GM06990 (cell line): ENCODE measurements at regions not wholly inside any gene's neighbourhood (a gene's known extent, or its start where the extent isn't known, plus 50 kb on each side); places are given as distances from the start of the nearest gene placed in this dataset.
"Not testable (repeated sequence)": the region's sequence is repeated elsewhere in the genome, so short reads cannot be mapped to it uniquely, and the experiment has no call there.

Experiments used
- DNase-seq: peaks from one replicate; pipeline ENCODE4 v3.0.0-alpha.2; 2011; ENCODE audit not compliant: insufficient read length; ENCODE audit errors: extremely low read depth
- H3K27me3 ChIP-seq: replicated peaks from 2 replicates; pipeline ENCODE4 v1.6.0; 2011; ENCODE audit warnings: low read length; ENCODE audit not compliant: control insufficient read depth, insufficient read depth
- H3K36me3 ChIP-seq: 2 replicates; pipeline ENCODE4 v1.5.1; 2011; ENCODE audit warnings: low read length; ENCODE audit not compliant: control insufficient read depth, insufficient read depth
- H3K4me3 ChIP-seq: replicated peaks from 2 replicates; pipeline ENCODE4 v1.5.1; 2011; ENCODE audit warnings: low read depth, mild to moderate bottlenecking, control low read depth, low read length
- CTCF ChIP-seq: IDR thresholded peaks from 2 replicates; pipeline ENCODE4 v1.5.1; 2011; ENCODE audit warnings: low read length, control low read depth, mild to moderate bottlenecking, inconsistent platforms; ENCODE audit not compliant: insufficient read depth, poor library complexity, severe bottlenecking

DNA sequence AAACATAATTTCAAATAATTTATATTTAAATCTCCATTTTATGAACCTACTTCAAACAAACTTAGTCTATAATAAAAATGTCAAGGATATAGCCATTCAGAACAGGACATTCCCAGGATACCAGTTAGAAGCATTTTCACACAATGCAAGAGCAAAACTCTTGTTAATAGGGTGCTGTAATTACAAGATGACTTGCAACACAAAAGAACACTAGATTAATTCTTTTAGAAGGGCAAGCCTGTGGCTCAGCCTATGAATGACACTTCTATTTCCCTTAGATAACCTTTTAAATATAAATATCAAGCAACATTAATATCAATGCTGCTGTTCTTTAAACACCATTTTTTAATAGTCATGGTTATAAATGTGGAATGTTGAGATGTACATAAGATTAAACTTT lies 157.9 kb upstream of the SCN7A start:
- no peaks in the 10 kb centered on the region for H3K36me3 ChIP-seq
- no peak for TF ChIP-seq CTCF
- H3K27me3 ChIP-seq = no peaks in the 10 kb centered on the region
- DNase-seq = no peak
- H3K4me3 ChIP-seq = no peak overlapping the region

GRCh38 chr2:166651080-166651675 lies 157.1 kb upstream of the SCN7A start:
- TF ChIP-seq CTCF = no peak
- H3K36me3 ChIP-seq = no peaks in the 10 kb centered on the region
- no peak overlapping the region for H3K4me3 ChIP-seq
- DNase-seq = no peak
- no peaks in the 10 kb centered on the region for H3K27me3 ChIP-seq

DNA sequence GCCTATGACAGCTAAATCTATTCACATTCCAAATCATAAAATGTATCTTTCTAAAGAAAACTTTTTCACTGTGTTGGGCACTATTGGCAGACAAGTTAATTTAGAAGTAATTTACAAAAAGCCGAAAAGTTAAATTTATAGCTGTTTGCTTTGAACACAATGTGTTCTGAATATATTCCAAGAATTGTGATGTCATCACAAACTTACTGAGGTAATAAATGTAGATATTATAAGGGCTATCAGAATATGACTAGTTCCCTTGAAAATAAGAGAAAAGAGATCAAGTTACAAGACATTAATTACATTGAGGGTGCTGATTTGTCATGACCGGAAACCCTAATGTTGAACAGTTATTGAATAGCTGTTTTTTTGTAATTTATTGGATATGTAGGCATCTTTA lies 153.9 kb upstream of the SCN7A start:
- no peaks in the 10 kb centered on the region for H3K27me3 ChIP-seq
- H3K4me3 ChIP-seq = no peak overlapping the region
- H3K36me3 ChIP-seq = no peaks in the 10 kb centered on the region
- no peak for TF ChIP-seq CTCF
- DNase-seq = no peak

DNA sequence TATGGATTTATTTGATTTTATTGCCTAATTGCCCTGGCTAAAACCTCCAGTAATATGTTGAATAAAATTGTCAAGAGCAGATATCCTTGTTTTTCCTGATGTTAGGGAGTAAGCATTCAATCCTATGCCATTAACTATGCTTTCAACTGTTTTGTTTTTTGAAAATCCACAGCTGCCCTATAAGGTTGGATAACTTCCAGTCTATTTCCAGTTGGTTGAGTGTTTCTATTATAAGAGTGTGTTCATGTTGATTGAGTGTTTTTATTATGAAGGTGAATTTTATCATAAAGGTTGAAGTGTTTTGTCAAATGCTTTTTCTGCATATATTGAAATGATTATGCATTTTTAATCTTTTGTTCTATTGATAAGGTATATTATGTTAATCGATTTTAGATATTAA lies 149.9 kb upstream of the SCN7A start:
- Histone ChIP-seq H3K36me3 (no peaks in the 10 kb centered on the region), H3K4me3 (no peak overlapping the region), H3K27me3 (no peaks in the 10 kb centered on the region)
- no peak for TF ChIP-seq CTCF
- no peak for DNase-seq

DNA sequence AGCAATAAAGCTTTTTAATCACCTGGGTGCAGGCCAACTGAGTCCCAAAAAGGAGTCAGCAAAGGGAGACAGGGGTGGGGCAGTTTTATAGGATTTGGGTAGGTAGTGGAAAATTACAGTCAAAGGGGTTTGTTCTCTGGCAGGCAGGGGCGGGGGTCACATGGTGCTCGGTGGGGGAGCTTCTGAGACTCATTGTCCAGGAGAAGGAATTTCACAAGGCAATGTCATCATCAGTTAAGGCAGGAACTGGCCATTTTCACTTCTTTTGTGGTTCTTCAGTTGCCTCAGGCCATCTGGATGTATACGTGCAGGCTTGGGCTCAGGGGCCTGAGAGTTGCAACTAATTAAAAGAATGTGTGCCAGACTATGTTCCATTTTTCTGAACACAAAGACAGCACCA lies 147.5 kb upstream of the SCN7A start:
- H3K36me3 ChIP-seq, H3K4me3 ChIP-seq, DNase-seq, H3K27me3 ChIP-seq: not testable (repeated sequence)

DNA sequence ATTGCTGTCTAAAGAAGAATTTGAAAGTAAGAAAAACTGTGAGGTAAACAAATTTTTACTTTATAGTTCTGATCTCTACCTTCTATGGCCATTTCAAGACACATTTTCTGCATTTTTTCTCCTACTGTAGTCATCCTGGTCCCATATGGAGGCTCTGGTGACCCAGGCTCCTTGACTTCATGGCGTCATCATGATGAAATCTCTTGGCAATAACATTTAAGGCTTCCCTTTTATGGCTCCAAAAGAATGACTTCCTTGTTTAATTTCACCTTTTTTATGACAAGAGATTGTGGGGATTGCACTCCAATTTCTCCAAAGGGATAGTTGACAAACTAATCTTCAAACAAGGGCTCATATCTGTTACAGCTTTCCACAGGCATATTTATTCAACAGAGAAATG lies 143.0 kb upstream of the SCN7A start:
- H3K27me3 ChIP-seq = no peaks in the 10 kb centered on the region
- H3K36me3 ChIP-seq = no peaks in the 10 kb centered on the region
- no peak for DNase-seq
- H3K4me3 ChIP-seq = no peak overlapping the region
- no peak for TF ChIP-seq CTCF
